K562 (cell line): ENCODE measurements at regions not wholly inside any gene's neighbourhood (a gene's known extent, or its start where the extent isn't known, plus 50 kb on each side); places are given as distances from the start of the nearest gene placed in this dataset.

Experiments used
- CREBBP ChIP-seq: IDR thresholded peaks from one replicate; pipeline ENCODE4 v1.6.1; 2012; ENCODE audit warnings: low read depth, mild to moderate bottlenecking, control low read depth, inconsistent platforms, low read length
- DDX20 ChIP-seq: fragments of 450-650 bp; IDR thresholded peaks from 2 replicates; pipeline ENCODE4 v1.6.1; 2016; ENCODE audit warnings: missing genetic modification characterization, low read depth, mild to moderate bottlenecking, missing compliant biosample characterization, moderate library complexity
- EGR1 ChIP-seq: fragments of 450-650 bp; conservative IDR thresholded peaks from 2 replicates; pipeline ENCODE4 v1.6.1; 2017; ENCODE audit warnings: mild to moderate bottlenecking
- FOS ChIP-seq: IDR thresholded peaks from 3 replicates; pipeline ENCODE4 v1.6.1; 2011; ENCODE audit not compliant: insufficient read length; ENCODE audit errors: extremely low read depth
- FOXA3 ChIP-seq, 2 experiments: fragments of 450-650 bp in 1 of 2; sonication (generic) in 1 of 2; formaldehyde crosslinking; IDR thresholded peaks in 1 of 2; conservative IDR thresholded peaks in 1 of 2; 2 replicates each; pipeline versions ENCODE4 v1.4.0 to v1.8.0; 2020 to 2022; ENCODE audit warnings: mild to moderate bottlenecking in 2 of 2, missing genetic modification reagents in 1 of 2
- ILK ChIP-seq: fragments of 450-650 bp; IDR thresholded peaks from 2 replicates; pipeline ENCODE4 v1.6.1; 2016; ENCODE audit warnings: missing genetic modification characterization, low read depth, mild to moderate bottlenecking, missing compliant biosample characterization, moderate library complexity, borderline replicate concordance
- KAT7 ChIP-seq: sonication (generic); formaldehyde crosslinking; IDR thresholded peaks from 2 replicates; pipeline ENCODE4 v1.8.0; 2022; ENCODE audit warnings: missing genetic modification reagents, mild to moderate bottlenecking, borderline replicate concordance
- MCM3 ChIP-seq: fragments of 450-650 bp; IDR thresholded peaks from 2 replicates; pipeline ENCODE4 v1.6.1; 2016
- MEF2D ChIP-seq: conservative IDR thresholded peaks from 2 replicates; pipeline ENCODE4 v1.6.1; 2016; ENCODE audit warnings: low read depth, missing genetic modification characterization, missing compliant biosample characterization
- MTA2 ChIP-seq: fragments of 450-650 bp; IDR thresholded peaks from 2 replicates; pipeline ENCODE4 v1.6.1; 2016; ENCODE audit warnings: low read depth
- PHF21A ChIP-seq: fragments of 450-650 bp; IDR thresholded peaks from 2 replicates; pipeline ENCODE4 v1.6.1; 2017; ENCODE audit warnings: low read depth, borderline replicate concordance
- POLR2A ChIP-seq: fragments of 450-650 bp; conservative IDR thresholded peaks from 2 replicates; pipeline ENCODE4 v1.6.1; 2016
- PRPF4 ChIP-seq: fragments of 200-400 bp; formaldehyde crosslinking; IDR thresholded peaks from one replicate; pipeline ENCODE4 v1.6.1; 2017; ENCODE audit warnings: low read length, low read depth, mild to moderate bottlenecking; ENCODE audit not compliant: insufficient read depth, poor library complexity, severe bottlenecking
- XRCC3 ChIP-seq: fragments of 450-650 bp; IDR thresholded peaks from 2 replicates; pipeline ENCODE4 v1.6.1; 2017; ENCODE audit warnings: mild to moderate bottlenecking, moderate library complexity
- YY1 ChIP-seq, 3 experiments: IDR thresholded peaks; 2 replicates each; pipeline ENCODE4 v1.6.1; 2011; ENCODE audit warnings: low read length in 2 of 3, mild to moderate bottlenecking in 2 of 3, moderate library complexity in 2 of 3, borderline replicate concordance in 1 of 3, control low read depth in 1 of 3, low read depth in 1 of 3; ENCODE audit not compliant: insufficient read depth in 3 of 3, insufficient replicate concordance in 2 of 3, control insufficient read depth in 1 of 3, insufficient read length in 1 of 3; ENCODE audit errors: extremely low read depth in 1 of 3
- ZNF197 ChIP-seq: fragments of 200-800 bp; sonication (Bioruptor generic); IDR thresholded peaks from 2 replicates; pipeline ENCODE4 v1.6.1; 2016; ENCODE audit warnings: low read depth, missing genetic modification characterization, missing compliant biosample characterization
- ZNF253 ChIP-seq: fragments of 250-450 bp; sonication (Bioruptor Pico); conservative IDR thresholded peaks from 2 replicates; pipeline ENCODE4 v1.6.1; 2021; ENCODE audit warnings: mild to moderate bottlenecking
- ZNF644 ChIP-seq: fragments of 200-800 bp; sonication (Bioruptor generic); IDR thresholded peaks from 2 replicates; pipeline ENCODE4 v1.6.1; 2016; ENCODE audit warnings: low read depth, missing genetic modification characterization, missing compliant biosample characterization
- TF ChIP-seq, protein P1 (sequence below): IDR thresholded peaks from 3 replicates; pipeline ENCODE4 v1.6.1; 2011; ENCODE audit warnings: borderline replicate concordance, mild to moderate bottlenecking, moderate library complexity; ENCODE audit not compliant: insufficient read length; ENCODE audit errors: extremely low read depth
- TF ChIP-seq, protein P2 (sequence below): fragments of 450-650 bp; IDR thresholded peaks from 2 replicates; pipeline ENCODE4 v1.6.1; 2016; ENCODE audit warnings: antibody characterized with exemption
- TF ChIP-seq, protein P3 (sequence below): IDR thresholded peaks from 3 replicates; pipeline ENCODE4 v1.6.1; 2011; ENCODE audit warnings: borderline replicate concordance, mild to moderate bottlenecking; ENCODE audit not compliant: insufficient read length, insufficient read depth
- TF ChIP-seq, protein P4 (sequence below): sonication (generic); IDR thresholded peaks from 2 replicates; pipeline ENCODE4 v1.6.1; 2016

DNA sequence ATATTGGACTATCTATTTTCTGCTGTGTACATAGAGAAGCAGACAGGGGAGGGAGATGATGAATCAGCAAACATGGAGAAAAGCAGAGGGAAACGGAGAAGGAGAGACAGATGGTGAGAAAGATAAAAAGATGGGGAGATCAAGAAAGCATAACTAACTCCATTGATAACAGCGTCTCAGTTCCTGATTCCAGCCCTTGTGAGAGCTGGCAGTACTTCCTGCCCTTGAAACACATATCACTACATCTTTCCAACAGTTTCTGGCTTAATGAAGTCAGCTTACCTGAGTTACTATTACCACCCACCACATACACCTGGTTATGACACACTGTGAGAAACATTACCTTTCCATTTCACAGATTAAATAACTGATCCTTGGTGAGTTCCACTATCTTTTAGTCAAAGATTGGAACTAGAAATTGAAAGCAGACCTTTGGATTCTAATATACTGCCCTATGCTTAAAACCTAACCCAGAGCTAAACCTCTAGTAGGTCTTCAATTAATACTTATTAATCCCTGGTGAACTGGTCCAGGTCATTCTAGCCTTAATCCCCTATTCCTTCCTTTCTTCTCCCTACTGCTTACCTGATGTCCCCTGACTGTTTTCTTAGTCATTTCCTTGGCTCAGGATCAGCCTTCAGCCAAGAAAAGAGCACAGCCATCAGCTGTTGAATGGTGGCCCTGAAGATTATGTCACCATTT, 346.6 kb upstream of the CCL2 start (continued):
- TF ChIP-seq, protein P1, sequence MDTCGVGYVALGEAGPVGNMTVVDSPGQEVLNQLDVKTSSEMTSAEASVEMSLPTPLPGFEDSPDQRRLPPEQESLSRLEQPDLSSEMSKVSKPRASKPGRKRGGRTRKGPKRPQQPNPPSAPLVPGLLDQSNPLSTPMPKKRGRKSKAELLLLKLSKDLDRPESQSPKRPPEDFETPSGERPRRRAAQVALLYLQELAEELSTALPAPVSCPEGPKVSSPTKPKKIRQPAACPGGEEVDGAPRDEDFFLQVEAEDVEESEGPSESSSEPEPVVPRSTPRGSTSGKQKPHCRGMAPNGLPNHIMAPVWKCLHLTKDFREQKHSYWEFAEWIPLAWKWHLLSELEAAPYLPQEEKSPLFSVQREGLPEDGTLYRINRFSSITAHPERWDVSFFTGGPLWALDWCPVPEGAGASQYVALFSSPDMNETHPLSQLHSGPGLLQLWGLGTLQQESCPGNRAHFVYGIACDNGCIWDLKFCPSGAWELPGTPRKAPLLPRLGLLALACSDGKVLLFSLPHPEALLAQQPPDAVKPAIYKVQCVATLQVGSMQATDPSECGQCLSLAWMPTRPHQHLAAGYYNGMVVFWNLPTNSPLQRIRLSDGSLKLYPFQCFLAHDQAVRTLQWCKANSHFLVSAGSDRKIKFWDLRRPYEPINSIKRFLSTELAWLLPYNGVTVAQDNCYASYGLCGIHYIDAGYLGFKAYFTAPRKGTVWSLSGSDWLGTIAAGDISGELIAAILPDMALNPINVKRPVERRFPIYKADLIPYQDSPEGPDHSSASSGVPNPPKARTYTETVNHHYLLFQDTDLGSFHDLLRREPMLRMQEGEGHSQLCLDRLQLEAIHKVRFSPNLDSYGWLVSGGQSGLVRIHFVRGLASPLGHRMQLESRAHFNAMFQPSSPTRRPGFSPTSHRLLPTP: no peak
- peak; percentile 96 for TF ChIP-seq DDX20 (tag)
- TF ChIP-seq KAT7 (CRISPR knock-in tag): no peak
- TF ChIP-seq FOXA3 (CRISPR knock-in tag; conservative IDR thresholded peaks at IDR 0.05 in 1 of 2, IDR thresholded peaks at IDR 0.05 in 1 of 2): peak in 1 of 2 experiments; percentile 86; a peak in 2 of 4 replicates
- peak in 1 of 3 experiments; percentile 37 for TF ChIP-seq YY1 (IDR thresholded peaks at IDR 0.05; ENCODE audit: borderline replicate concordance in 1 of 3, control insufficient read depth in 1 of 3, extremely low read depth in 1 of 3, insufficient read depth in 3 of 3, insufficient read length in 1 of 3, insufficient replicate concordance in 2 of 3, low read depth in 1 of 3, low read length in 2 of 3)
- TF ChIP-seq, protein P2, sequence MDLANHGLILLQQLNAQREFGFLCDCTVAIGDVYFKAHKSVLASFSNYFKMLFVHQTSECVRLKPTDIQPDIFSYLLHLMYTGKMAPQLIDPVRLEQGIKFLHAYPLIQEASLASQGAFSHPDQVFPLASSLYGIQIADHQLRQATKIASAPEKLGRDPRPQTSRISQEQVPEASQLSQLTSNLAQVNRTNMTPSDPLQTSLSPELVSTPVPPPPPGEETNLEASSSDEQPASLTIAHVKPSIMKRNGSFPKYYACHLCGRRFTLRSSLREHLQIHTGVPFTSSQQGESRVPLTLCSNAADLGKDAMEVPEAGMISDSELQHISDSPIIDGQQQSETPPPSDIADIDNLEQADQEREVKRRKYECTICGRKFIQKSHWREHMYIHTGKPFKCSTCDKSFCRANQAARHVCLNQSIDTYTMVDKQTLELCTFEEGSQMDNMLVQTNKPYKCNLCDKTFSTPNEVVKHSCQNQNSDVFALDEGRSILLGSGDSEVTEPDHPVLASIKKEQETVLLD: peak; percentile 64
- TF ChIP-seq, protein P3, sequence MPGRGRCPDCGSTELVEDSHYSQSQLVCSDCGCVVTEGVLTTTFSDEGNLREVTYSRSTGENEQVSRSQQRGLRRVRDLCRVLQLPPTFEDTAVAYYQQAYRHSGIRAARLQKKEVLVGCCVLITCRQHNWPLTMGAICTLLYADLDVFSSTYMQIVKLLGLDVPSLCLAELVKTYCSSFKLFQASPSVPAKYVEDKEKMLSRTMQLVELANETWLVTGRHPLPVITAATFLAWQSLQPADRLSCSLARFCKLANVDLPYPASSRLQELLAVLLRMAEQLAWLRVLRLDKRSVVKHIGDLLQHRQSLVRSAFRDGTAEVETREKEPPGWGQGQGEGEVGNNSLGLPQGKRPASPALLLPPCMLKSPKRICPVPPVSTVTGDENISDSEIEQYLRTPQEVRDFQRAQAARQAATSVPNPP: no peak
- no peak for TF ChIP-seq XRCC3
- peak; percentile 96 for TF ChIP-seq MEF2D (tag)
- TF ChIP-seq ZNF644: peak; percentile 93
- TF ChIP-seq, protein P4, sequence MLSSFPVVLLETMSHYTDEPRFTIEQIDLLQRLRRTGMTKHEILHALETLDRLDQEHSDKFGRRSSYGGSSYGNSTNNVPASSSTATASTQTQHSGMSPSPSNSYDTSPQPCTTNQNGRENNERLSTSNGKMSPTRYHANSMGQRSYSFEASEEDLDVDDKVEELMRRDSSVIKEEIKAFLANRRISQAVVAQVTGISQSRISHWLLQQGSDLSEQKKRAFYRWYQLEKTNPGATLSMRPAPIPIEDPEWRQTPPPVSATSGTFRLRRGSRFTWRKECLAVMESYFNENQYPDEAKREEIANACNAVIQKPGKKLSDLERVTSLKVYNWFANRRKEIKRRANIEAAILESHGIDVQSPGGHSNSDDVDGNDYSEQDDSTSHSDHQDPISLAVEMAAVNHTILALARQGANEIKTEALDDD: no peak; the same call in 1 of the 2 replicates
- TF ChIP-seq MTA2: peak; percentile 82
- no peak for TF ChIP-seq PHF21A
- TF ChIP-seq ZNF253 (CRISPR knock-in tag): 0 out of 2 replicates have a peak, but pooled peaks have one; percentile 36
- TF ChIP-seq PRPF4: no peak
- TF ChIP-seq ILK (tag): peak; percentile 83
- no peak for TF ChIP-seq FOS
- no peak for TF ChIP-seq MCM3
- no peak for TF ChIP-seq POLR2A
- TF ChIP-seq ZNF197 (CRISPR knock-in tag): peak; percentile 89; the same call in 1 of the 2 replicates
- no peak for TF ChIP-seq EGR1
- no peak for TF ChIP-seq CREBBP
